Neuronal stem cell (in vitro differentiated cells): ENCODE measurements at regions not wholly inside any gene's neighbourhood (a gene's known extent, or its start where the extent isn't known, plus 50 kb on each side); places are given as distances from the start of the nearest gene placed in this dataset.
A peak's percentile ranks its signal among the peaks of the same experiment; 100 is the strongest.
"Not testable (repeated sequence)": the region's sequence is repeated elsewhere in the genome, so short reads cannot be mapped to it uniquely, and the experiment has no call there.

Source experiments
- DNase-seq: peaks from one replicate; pipeline ENCODE4 v3.0.0-alpha.2; 2013; ENCODE audit warnings: low spot score
- H2AFZ ChIP-seq: one replicate; pipeline ENCODE4 v1.6.1; 2013; ENCODE audit warnings: mild to moderate bottlenecking, low read length, inconsistent platforms
- H2AK5ac ChIP-seq: 2 replicates; pipeline ENCODE4 v1.6.1; 2013; ENCODE audit warnings: low read depth, mild to moderate bottlenecking, inconsistent platforms, low read length, moderate library complexity, mixed read lengths
- H2BK120ac ChIP-seq: 2 replicates; pipeline ENCODE4 v1.6.1; 2013; ENCODE audit warnings: low read depth, mild to moderate bottlenecking, inconsistent platforms, low read length, moderate library complexity, mixed read lengths
- H2BK12ac ChIP-seq: one replicate; pipeline ENCODE4 v1.6.1; 2013; ENCODE audit warnings: low read length, inconsistent platforms
- H2BK15ac ChIP-seq: 2 replicates; pipeline ENCODE4 v1.6.1; 2013; ENCODE audit warnings: mild to moderate bottlenecking, low read length, inconsistent platforms, mixed read lengths
- H2BK5ac ChIP-seq: one replicate; pipeline ENCODE4 v1.6.1; 2013; ENCODE audit warnings: inconsistent platforms, mild to moderate bottlenecking, low read length, moderate library complexity
- H3K14ac ChIP-seq: one replicate; pipeline ENCODE4 v1.6.1; 2013; ENCODE audit warnings: low read length, inconsistent platforms
- H3K18ac ChIP-seq: 2 replicates; pipeline ENCODE4 v1.6.1; 2013; ENCODE audit warnings: low read length, inconsistent platforms
- H3K23ac ChIP-seq: 2 replicates; pipeline ENCODE4 v1.6.1; 2013; ENCODE audit warnings: low read depth, mild to moderate bottlenecking, mixed read lengths, low read length, inconsistent platforms; ENCODE audit not compliant: poor library complexity
- H3K27ac ChIP-seq: replicated peaks from 3 replicates; pipeline ENCODE4 v1.5.1; 2013; ENCODE audit warnings: low read length, inconsistent platforms
- H3K27me3 ChIP-seq, 3 experiments: 2 replicates each; pipeline ENCODE4 v1.6.1; 2013; ENCODE audit warnings: low read length in 3 of 3, mild to moderate bottlenecking in 2 of 3, inconsistent platforms in 1 of 3, low read depth in 1 of 3, mixed read lengths in 1 of 3, moderate library complexity in 1 of 3; ENCODE audit not compliant: control insufficient read depth in 3 of 3, insufficient read depth in 3 of 3
- H3K36me3 ChIP-seq, 2 donors: replicated peaks in 1 of 2; 2 replicates each; pipeline ENCODE4 v1.6.1; 2013; ENCODE audit warnings: low read length in 2 of 2; ENCODE audit not compliant: control insufficient read depth in 2 of 2, insufficient read depth in 2 of 2
- H3K4ac ChIP-seq: 2 replicates; pipeline ENCODE4 v1.6.1; 2013; ENCODE audit warnings: inconsistent platforms, mild to moderate bottlenecking, low read length, moderate library complexity
- H3K4me1 ChIP-seq, 2 donors: 1 replicate in 1 of 2; 2 replicates in 1 of 2; pipeline ENCODE4 v1.6.1; 2013; ENCODE audit warnings: low read length in 2 of 2, low read depth in 1 of 2; ENCODE audit not compliant: control insufficient read depth in 2 of 2, insufficient read depth in 1 of 2
- H3K4me2 ChIP-seq: one replicate; pipeline ENCODE4 v1.6.1; 2013; ENCODE audit warnings: mild to moderate bottlenecking, low read length, inconsistent platforms; ENCODE audit not compliant: insufficient read depth, poor library complexity, severe bottlenecking
- H3K4me3 ChIP-seq, 2 donors: 2 replicates each; pipeline ENCODE4 v1.5.1; 2013; ENCODE audit warnings: low read length in 2 of 2, mild to moderate bottlenecking in 2 of 2, inconsistent platforms in 1 of 2, moderate library complexity in 1 of 2
- H3K79me1 ChIP-seq: one replicate; pipeline ENCODE4 v1.6.1; 2013; ENCODE audit warnings: low read depth, mild to moderate bottlenecking, inconsistent platforms, low read length, moderate library complexity
- H3K9ac ChIP-seq: one replicate; pipeline ENCODE4 v1.6.1; 2013; ENCODE audit warnings: mild to moderate bottlenecking, low read depth, low read length, inconsistent platforms; ENCODE audit not compliant: poor library complexity
- H3K9me3 ChIP-seq, 2 donors: replicated peaks in 1 of 2; 2 replicates each; pipeline versions ENCODE3 to v1.6.1; 2013; ENCODE audit warnings: low read length in 2 of 2, mild to moderate bottlenecking in 2 of 2, inconsistent platforms in 1 of 2, low read depth in 1 of 2, mixed read lengths in 1 of 2, moderate library complexity in 1 of 2; ENCODE audit not compliant: control insufficient read depth in 2 of 2, insufficient read depth in 1 of 2
- H4K8ac ChIP-seq: one replicate; pipeline ENCODE4 v1.6.1; 2013; ENCODE audit warnings: low read depth, mild to moderate bottlenecking, inconsistent platforms, low read length, moderate library complexity
- H4K91ac ChIP-seq: one replicate; pipeline ENCODE4 v1.6.1; 2013; ENCODE audit warnings: low read length, low read depth, mild to moderate bottlenecking, inconsistent platforms; ENCODE audit not compliant: poor library complexity
- WGBS, 2 donors: extraction: QIAGEN DNeasy Blood & Tissue Kit; methylation state at CpG; one replicate each; pipeline ENCODE4 v1.1.7; 2013; ENCODE audit warnings: missing lambda C conversion rate in 2 of 2, mixed read lengths in 1 of 2; ENCODE audit not compliant: insufficient read length in 2 of 2, insufficient replicate concordance in 1 of 2; ENCODE audit errors: extremely low coverage in 2 of 2; 5-methylcytosine and 5-hydroxymethylcytosine counted together

GRCh38 chr14:37870170-37870569 is 274.7 kb downstream of the TTC6 start:
- H3K27me3 ChIP-seq = no peaks in the 10 kb centered on the region
- no peak overlapping the region for H2BK12ac ChIP-seq
- WGBS, 2 donors = no CpG with 5 or more reads among the region's 5 CpGs

GRCh38 chr14:37870632-37871346 is 275.4 kb downstream of the TTC6 start:
- Histone ChIP-seq H3K36me3 (no peaks in the 10 kb centered on the region), H3K27ac (no peak overlapping the region), H2BK15ac (no peak overlapping the region), H3K23ac (no peak overlapping the region), H2BK5ac (no peak overlapping the region), H3K4me3 (no peak overlapping the region), H3K18ac (no peak overlapping the region), H3K4me2 (no peak overlapping the region), H2AFZ (no peak overlapping the region), H4K8ac (no peak overlapping the region), H3K4ac (no peak overlapping the region), H4K91ac (no peak overlapping the region), H3K14ac (no peak overlapping the region), H3K27me3 (no peaks in the 10 kb centered on the region), H2AK5ac (no peak overlapping the region), H3K9me3 (no peaks in the 10 kb centered on the region), H2BK120ac (no peak overlapping the region), H3K79me1 (no peaks in the 10 kb centered on the region), H2BK12ac (no peak overlapping the region), H3K9ac (no peak overlapping the region), H3K4me1 (no peaks in the 10 kb centered on the region)
- DNase-seq = no peak
- WGBS, 2 donors = no CpG with 5 or more reads among the region's 11 CpGs

More at GRCh38 chr14:37870170-37870569, 274.7 kb downstream of the TTC6 start:
- no peak overlapping the region for H2BK5ac ChIP-seq
- DNase-seq = no peak
- H2BK120ac ChIP-seq = no peak overlapping the region
- H3K9me3 ChIP-seq = no peaks in the 10 kb centered on the region
- H3K4me1 ChIP-seq = no peaks in the 10 kb centered on the region
- H4K8ac ChIP-seq = no peak overlapping the region
- H3K14ac ChIP-seq = no peak overlapping the region
- H2AK5ac ChIP-seq = no peak overlapping the region
- no peak overlapping the region for H3K4me2 ChIP-seq
- H3K27ac ChIP-seq = no peak overlapping the region
- no peak overlapping the region for H2BK15ac ChIP-seq
- H4K91ac ChIP-seq = no peak overlapping the region
- H3K23ac ChIP-seq = no peak overlapping the region
- H3K18ac ChIP-seq = no peak overlapping the region
- H2AFZ ChIP-seq = no peak overlapping the region
- H3K4ac ChIP-seq = no peak overlapping the region
- H3K4me3 ChIP-seq = no peak overlapping the region
- H3K36me3 ChIP-seq = no peaks in the 10 kb centered on the region
- no peaks in the 10 kb centered on the region for H3K79me1 ChIP-seq
- no peak overlapping the region for H3K9ac ChIP-seq

- not testable (repeated sequence) for H3K14ac ChIP-seq, DNase-seq, H3K4me2 ChIP-seq, H3K9me3 ChIP-seq, H2BK12ac ChIP-seq, H2BK15ac ChIP-seq, H4K91ac ChIP-seq, H3K4me3 ChIP-seq, H3K27ac ChIP-seq, H3K18ac ChIP-seq, H3K79me1 ChIP-seq, H3K36me3 ChIP-seq, H3K9ac ChIP-seq, H3K4ac ChIP-seq, H3K27me3 ChIP-seq, H2BK120ac ChIP-seq, H2BK5ac ChIP-seq, H3K4me1 ChIP-seq, H2AK5ac ChIP-seq, H4K8ac ChIP-seq, H3K23ac ChIP-seq
- peak overlapping the region; percentile 58 for H2AFZ ChIP-seq
- WGBS, 2 donors = no CpG with 5 or more reads among the region's 10 CpGs
Measured at GRCh38 chr14:37874065-37874428, 278.6 kb downstream of the TTC6 start.

- H2BK5ac ChIP-seq = no peak overlapping the region
- H3K4me1 ChIP-seq = no peaks in the 10 kb centered on the region
- no peaks in the 10 kb centered on the region for H3K27me3 ChIP-seq
- no peak overlapping the region for H2AK5ac ChIP-seq
- H3K4me3 ChIP-seq = no peak overlapping the region
- peak overlapping the region; percentile 58 for H2AFZ ChIP-seq
- H3K14ac ChIP-seq = no peak overlapping the region
- DNase-seq = peak; percentile 81
- H3K18ac ChIP-seq = no peak overlapping the region
- H3K9ac ChIP-seq = no peak overlapping the region
- H4K91ac ChIP-seq = no peak overlapping the region
- no peaks in the 10 kb centered on the region for H3K36me3 ChIP-seq
- no peak overlapping the region for H2BK120ac ChIP-seq
- no peak overlapping the region for H3K4ac ChIP-seq
- no peak overlapping the region for H4K8ac ChIP-seq
- no CpG with 5 or more reads among the region's 15 CpGs for WGBS, 2 donors
- H3K79me1 ChIP-seq = no peaks in the 10 kb centered on the region
- H2BK12ac ChIP-seq = no peak overlapping the region
- H3K9me3 ChIP-seq = no peaks in the 10 kb centered on the region
- H3K23ac ChIP-seq = no peak overlapping the region
- no peak overlapping the region for H2BK15ac ChIP-seq
- no peak overlapping the region for H3K27ac ChIP-seq
- no peak overlapping the region for H3K4me2 ChIP-seq
Measured at GRCh38 chr14:37874429-37875109, 279.1 kb downstream of the TTC6 start.
